ENCODE measurements at regions not wholly inside any gene's neighbourhood (a gene's known extent, or its start where the extent isn't known, plus 50 kb on each side); places are given as distances from the start of the nearest gene placed in this dataset.

GRCh38 chr4:157775971-157776370 is 396.9 kb downstream of the GASK1B start:
- H4K20me1 ChIP-seq: no peaks in the 10 kb centered on the region
- no peak overlapping the region for H3K4me3 ChIP-seq
- H3K27me3 ChIP-seq: no peaks in the 10 kb centered on the region
- no peaks in the 10 kb centered on the region for H3K4me1 ChIP-seq
- no peak overlapping the region for H3K4me2 ChIP-seq
- no peak overlapping the region for H3K27ac ChIP-seq
- TF ChIP-seq Cebpa-rat (IDR thresholded peaks at IDR 0.05): no peak
- H3K9ac ChIP-seq: no peak overlapping the region
- H3K36me3 ChIP-seq: no peaks in the 10 kb centered on the region
- 0 out of 2 replicates have a peak, but pooled peaks cover 2% of the 10 kb centered on the region for H3K9me3 ChIP-seq

GRCh38 chr4:157772907-157773306 is 399.9 kb downstream of the GASK1B start:
- TF ChIP-seq Cebpa-rat (IDR thresholded peaks at IDR 0.05): no peak
- Histone ChIP-seq H3K36me3 (no peaks in the 10 kb centered on the region), H3K4me1 (no peaks in the 10 kb centered on the region), H3K9ac (no peak overlapping the region), H3K27ac (no peak overlapping the region), H3K9me3 (0 out of 2 replicates have a peak, but pooled peaks cover 2% of the 10 kb centered on the region), H4K20me1 (no peaks in the 10 kb centered on the region), H3K27me3 (no peaks in the 10 kb centered on the region), H3K4me2 (no peak overlapping the region), H3K4me3 (no peak overlapping the region)

- no peaks in the 10 kb centered on the region for H3K9me3 ChIP-seq
- no peaks in the 10 kb centered on the region for H3K36me3 ChIP-seq
- no peaks in the 10 kb centered on the region for H3K27me3 ChIP-seq
- no peak overlapping the region for H3K27ac ChIP-seq
- TF ChIP-seq Cebpa-rat (IDR thresholded peaks at IDR 0.05): no peak
- H3K4me3 ChIP-seq: no peak overlapping the region
- no peak overlapping the region for H3K9ac ChIP-seq
- H3K4me1 ChIP-seq: no peaks in the 10 kb centered on the region
- H3K4me2 ChIP-seq: no peak overlapping the region
- no peaks in the 10 kb centered on the region for H4K20me1 ChIP-seq
Measured at GRCh38 chr4:157768419-157768818, 404.4 kb downstream of the GASK1B start.

- Histone ChIP-seq H3K4me2 (no peak overlapping the region), H4K20me1 (no peaks in the 10 kb centered on the region), H3K36me3 (no peaks in the 10 kb centered on the region), H3K9me3 (no peaks in the 10 kb centered on the region), H3K27me3 (no peaks in the 10 kb centered on the region), H3K27ac (no peak overlapping the region), H3K4me1 (no peaks in the 10 kb centered on the region), H3K4me3 (no peak overlapping the region), H3K9ac (no peak overlapping the region)
- no peak for TF ChIP-seq Cebpa-rat (IDR thresholded peaks at IDR 0.05)
Measured at GRCh38 chr4:157763490-157763889, 409.3 kb downstream of the GASK1B start.

- Histone ChIP-seq H3K27ac (no peak overlapping the region), H3K9me3 (no peaks in the 10 kb centered on the region), H3K4me3 (no peak overlapping the region), H3K4me2 (no peak overlapping the region), H3K9ac (no peak overlapping the region), H4K20me1 (no peaks in the 10 kb centered on the region), H3K27me3 (no peaks in the 10 kb centered on the region), H3K36me3 (no peaks in the 10 kb centered on the region), H3K4me1 (no peaks in the 10 kb centered on the region)
- TF ChIP-seq Cebpa-rat (IDR thresholded peaks at IDR 0.05): no peak
Measured at GRCh38 chr4:157754410-157754809, 418.4 kb downstream of the GASK1B start.

GRCh38 chr4:157751631-157752030 is 421.2 kb downstream of the GASK1B start:
- H3K9me3 ChIP-seq: no peaks in the 10 kb centered on the region
- H3K36me3 ChIP-seq: no peaks in the 10 kb centered on the region
- no peak overlapping the region for H3K4me3 ChIP-seq
- no peaks in the 10 kb centered on the region for H3K27me3 ChIP-seq
- no peaks in the 10 kb centered on the region for H4K20me1 ChIP-seq
- H3K9ac ChIP-seq: no peak overlapping the region
- no peak for TF ChIP-seq Cebpa-rat (IDR thresholded peaks at IDR 0.05)
- H3K4me1 ChIP-seq: no peaks in the 10 kb centered on the region
- H3K4me2 ChIP-seq: no peak overlapping the region
- H3K27ac ChIP-seq: no peak overlapping the region

- no peaks in the 10 kb centered on the region for H3K27me3 ChIP-seq
- H3K9me3 ChIP-seq: no peaks in the 10 kb centered on the region
- H3K4me3 ChIP-seq: no peak overlapping the region
- no peak overlapping the region for H3K9ac ChIP-seq
- H4K20me1 ChIP-seq: no peaks in the 10 kb centered on the region
- no peaks in the 10 kb centered on the region for H3K4me1 ChIP-seq
- no peaks in the 10 kb centered on the region for H3K36me3 ChIP-seq
- H3K4me2 ChIP-seq: no peak overlapping the region
- H3K27ac ChIP-seq: no peak overlapping the region
- no peak for TF ChIP-seq Cebpa-rat (IDR thresholded peaks at IDR 0.05)
Measured at GRCh38 chr4:157741642-157742041, 431.2 kb downstream of the GASK1B start.

GRCh38 chr4:157739242-157739641 is 433.6 kb downstream of the GASK1B start:
- peaks cover 5% of the 10 kb centered on the region for H3K4me1 ChIP-seq
- TF ChIP-seq Cebpa-rat (IDR thresholded peaks at IDR 0.05): no peak
- H4K20me1 ChIP-seq: no peaks in the 10 kb centered on the region
- H3K9ac ChIP-seq: no peak overlapping the region
- H3K9me3 ChIP-seq: no peaks in the 10 kb centered on the region
- no peak overlapping the region for H3K27ac ChIP-seq
- H3K27me3 ChIP-seq: no peaks in the 10 kb centered on the region
- H3K4me3 ChIP-seq: no peak overlapping the region
- no peak overlapping the region for H3K4me2 ChIP-seq
- H3K36me3 ChIP-seq: no peaks in the 10 kb centered on the region

GRCh38 chr4:157728215-157728614 is 444.6 kb downstream of the GASK1B start:
- Histone ChIP-seq H3K9me3 (no peaks in the 10 kb centered on the region), H3K4me2 (no peak overlapping the region), H4K20me1 (no peaks in the 10 kb centered on the region), H3K9ac (no peak overlapping the region), H3K36me3 (no peaks in the 10 kb centered on the region), H3K27me3 (no peaks in the 10 kb centered on the region), H3K27ac (no peak overlapping the region), H3K4me1 (no peaks in the 10 kb centered on the region), H3K4me3 (no peak overlapping the region)
- no peak for TF ChIP-seq Cebpa-rat (IDR thresholded peaks at IDR 0.05)

- H3K4me3 ChIP-seq: no peak overlapping the region
- no peaks in the 10 kb centered on the region for H3K4me1 ChIP-seq
- no peak overlapping the region for H3K4me2 ChIP-seq
- H3K27ac ChIP-seq: no peak overlapping the region
- no peaks in the 10 kb centered on the region for H3K27me3 ChIP-seq
- no peak overlapping the region for H3K9ac ChIP-seq
- H3K36me3 ChIP-seq: no peaks in the 10 kb centered on the region
- H4K20me1 ChIP-seq: no peaks in the 10 kb centered on the region
- H3K9me3 ChIP-seq: no peaks in the 10 kb centered on the region
- TF ChIP-seq Cebpa-rat (IDR thresholded peaks at IDR 0.05): no peak
Measured at GRCh38 chr4:157727163-157727562, 445.7 kb downstream of the GASK1B start.

- no peaks in the 10 kb centered on the region for H3K4me1 ChIP-seq
- no peak overlapping the region for H3K4me2 ChIP-seq
- no peaks in the 10 kb centered on the region for H3K36me3 ChIP-seq
- no peaks in the 10 kb centered on the region for H3K9me3 ChIP-seq
- no peak for TF ChIP-seq Cebpa-rat (IDR thresholded peaks at IDR 0.05)
- no peak overlapping the region for H3K4me3 ChIP-seq
- no peaks in the 10 kb centered on the region for H4K20me1 ChIP-seq
- H3K9ac ChIP-seq: no peak overlapping the region
- H3K27ac ChIP-seq: no peak overlapping the region
- no peaks in the 10 kb centered on the region for H3K27me3 ChIP-seq
Measured at GRCh38 chr4:157722146-157722545, 450.7 kb downstream of the GASK1B start.
